ENCODE measurements at regions not wholly inside any gene's neighbourhood (a gene's known extent, or its start where the extent isn't known, plus 50 kb on each side); places are given as distances from the start of the nearest gene placed in this dataset.

DNA sequence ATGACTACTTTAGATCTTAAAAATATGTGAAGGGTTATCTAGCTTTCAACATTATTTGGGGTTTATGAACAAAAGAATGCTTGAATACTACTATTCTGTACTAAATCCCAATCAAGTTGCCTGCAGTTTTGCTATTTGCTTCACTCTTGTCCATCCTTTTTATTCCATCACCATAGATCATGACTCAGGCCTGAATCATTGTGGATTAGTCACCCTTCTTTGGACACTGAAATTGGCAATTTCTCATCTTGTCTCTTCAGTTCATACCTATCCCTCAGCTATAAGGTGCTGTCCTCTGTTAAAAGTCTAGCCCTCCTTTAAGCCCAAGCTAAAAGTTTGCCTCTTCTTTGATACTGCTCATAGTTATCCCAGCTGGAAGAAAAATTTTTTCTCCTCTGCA, 199.1 kb downstream of the CENPW start:
- Mint-ChIP-seq H3K4me1 (no peaks in the 10 kb centered on the region), H3K9me3 (peaks cover 7% of the 10 kb centered on the region), H3K36me3 (no peaks in the 10 kb centered on the region), H3K4me3 (no peak overlapping the region), H3K27ac (no peak overlapping the region)
- no peak for ATAC-seq
- DNase-seq (ENCODE audit: low spot score in 2 of 2): no peak

DNA sequence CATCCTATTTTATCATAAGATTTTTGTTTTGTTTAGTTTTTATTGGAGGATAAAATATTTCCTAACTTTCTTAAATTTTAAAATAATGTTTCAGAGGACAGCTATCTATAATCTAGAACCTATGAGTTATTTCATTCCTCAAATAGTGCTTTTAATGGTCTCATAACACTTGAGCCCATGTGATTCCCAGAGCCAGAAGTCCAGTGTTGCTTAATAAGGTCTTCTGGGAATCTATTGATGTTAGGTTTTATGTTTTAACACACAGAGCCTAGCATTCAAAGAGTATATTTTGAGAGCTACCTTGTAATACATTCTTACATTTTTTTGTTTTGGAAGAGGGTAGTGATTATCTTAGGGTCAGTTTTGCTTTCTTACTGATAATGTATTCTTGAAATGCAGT, 200.2 kb downstream of the CENPW start:
- Mint-ChIP-seq H3K4me3 (no peak overlapping the region), H3K4me1 (no peaks in the 10 kb centered on the region), H3K9me3 (peaks cover 7% of the 10 kb centered on the region), H3K27ac (no peak overlapping the region), H3K36me3 (no peaks in the 10 kb centered on the region)
- DNase-seq (ENCODE audit: low spot score in 2 of 2) (no peak), ATAC-seq (no peak)

DNA sequence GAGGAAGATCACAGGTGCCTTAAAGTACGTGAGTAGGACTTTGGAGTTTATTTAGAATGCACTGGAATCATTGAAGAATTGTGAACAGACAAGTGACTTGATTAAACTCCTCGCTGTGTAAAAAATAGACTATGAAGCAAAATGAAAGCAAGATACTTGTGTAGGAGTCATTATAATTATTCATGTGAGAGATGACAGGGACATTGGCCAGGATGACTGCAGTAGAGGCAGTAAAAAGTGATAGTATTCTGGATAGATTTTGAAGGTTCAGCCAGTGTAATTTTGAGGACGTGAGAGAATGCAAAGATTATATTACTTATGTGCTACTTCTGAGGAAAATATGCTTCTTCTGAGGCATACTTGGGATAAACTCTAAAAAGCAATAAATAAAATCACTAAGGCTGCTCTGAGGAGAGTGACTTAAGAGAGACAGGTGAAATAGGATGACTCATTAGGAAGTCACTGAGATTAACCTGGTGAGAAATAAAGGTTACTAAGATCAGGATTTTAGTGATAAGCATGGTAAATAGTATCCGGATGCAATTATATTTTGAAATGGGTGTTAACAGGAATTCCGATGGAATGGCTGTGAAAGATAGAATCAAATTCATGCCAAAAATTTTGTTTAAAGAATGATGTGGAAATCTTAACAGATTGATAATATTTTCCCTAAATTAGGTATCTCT, 202.0 kb downstream of the CENPW start:
- Mint-ChIP-seq H3K4me3 (no peak overlapping the region), H3K9me3 (peaks cover 7% of the 10 kb centered on the region), H3K36me3 (no peaks in the 10 kb centered on the region), H3K27ac (no peak overlapping the region), H3K4me1 (no peaks in the 10 kb centered on the region)
- ATAC-seq (no peak), DNase-seq (ENCODE audit: low spot score in 2 of 2) (no peak)

DNA sequence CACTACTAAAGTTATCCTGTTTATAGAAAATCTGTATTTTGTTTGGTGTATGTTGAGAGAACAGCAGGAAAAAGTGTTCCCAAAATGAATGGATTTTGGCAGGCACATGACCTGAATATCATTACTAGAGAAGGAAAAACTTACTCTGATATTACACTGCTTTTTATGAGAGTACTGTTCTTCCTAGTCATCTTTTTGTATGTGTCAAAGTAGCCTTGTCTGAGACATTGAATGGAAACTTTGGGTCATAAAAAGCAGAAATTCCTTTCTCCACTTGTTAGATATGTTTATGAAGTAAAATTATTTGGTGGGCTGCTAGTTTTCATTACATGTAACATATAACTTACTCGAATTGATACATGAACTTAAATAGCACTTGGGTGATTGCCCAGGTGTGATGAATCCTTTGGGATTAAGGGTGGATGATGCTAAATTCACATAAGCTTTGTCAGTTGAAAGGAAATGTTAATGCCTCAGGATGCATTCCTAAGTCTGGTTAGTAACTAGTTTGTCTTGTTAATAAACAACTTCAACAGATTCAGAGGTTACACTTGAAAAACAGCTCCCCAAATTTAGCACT, 206.7 kb downstream of the CENPW start:
- no peak overlapping the region for H3K27ac Mint-ChIP-seq
- no peaks in the 10 kb centered on the region for H3K4me1 Mint-ChIP-seq
- H3K9me3 Mint-ChIP-seq: peaks cover 5% of the 10 kb centered on the region
- no peak for DNase-seq (ENCODE audit: low spot score in 2 of 2)
- no peak overlapping the region for H3K4me3 Mint-ChIP-seq
- no peak for ATAC-seq
- H3K36me3 Mint-ChIP-seq: no peaks in the 10 kb centered on the region

DNA sequence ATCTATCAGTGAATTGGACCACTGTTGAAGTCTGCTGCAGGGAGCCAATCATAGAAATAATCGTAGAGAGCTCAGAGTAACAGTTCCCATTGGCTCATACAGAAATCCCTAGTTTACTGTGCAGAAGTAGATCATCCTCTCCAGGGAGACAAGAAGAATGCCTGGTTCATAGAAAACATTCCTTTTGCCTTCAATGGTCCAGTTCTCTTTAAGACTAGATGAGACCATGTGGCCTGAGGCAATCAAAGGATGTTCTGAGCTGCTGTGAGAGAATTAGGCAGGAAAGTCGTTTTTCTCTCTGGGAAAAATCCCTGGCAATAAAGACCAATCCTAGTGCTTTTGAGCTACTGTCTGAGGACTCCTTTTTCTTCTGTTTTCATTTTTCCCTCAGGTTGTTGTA, 208.4 kb downstream of the CENPW start:
- no peaks in the 10 kb centered on the region for H3K4me1 Mint-ChIP-seq
- H3K36me3 Mint-ChIP-seq: no peaks in the 10 kb centered on the region
- no peak overlapping the region for H3K4me3 Mint-ChIP-seq
- ATAC-seq (no peak), DNase-seq (ENCODE audit: low spot score in 2 of 2) (no peak)
- H3K9me3 Mint-ChIP-seq: peaks cover 2% of the 10 kb centered on the region
- no peak overlapping the region for H3K27ac Mint-ChIP-seq

DNA sequence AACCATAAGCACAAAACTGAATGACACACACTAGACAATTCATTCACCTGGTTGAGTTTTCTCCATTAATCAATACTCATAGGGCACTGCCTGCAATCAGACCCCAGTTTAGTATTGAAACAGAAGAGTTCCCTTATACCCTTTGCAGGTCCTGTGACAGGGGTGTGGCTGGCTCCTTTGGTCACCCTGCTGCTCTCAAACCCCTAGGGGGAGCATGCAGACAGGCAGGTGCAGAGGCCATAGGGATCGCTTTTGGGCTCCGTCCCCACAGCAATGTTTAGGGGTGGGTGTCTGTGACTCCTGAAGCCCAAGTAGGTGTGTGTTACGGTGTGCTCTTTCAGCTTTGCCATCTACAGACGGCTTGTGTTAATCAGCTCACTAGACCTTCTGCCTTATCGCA, 210.4 kb downstream of the CENPW start:
- ATAC-seq: peak; percentile 8
- no peak for DNase-seq (ENCODE audit: low spot score in 2 of 2)
- no peak overlapping the region for H3K4me3 Mint-ChIP-seq
- no peak overlapping the region for H3K27ac Mint-ChIP-seq
- no peaks in the 10 kb centered on the region for H3K4me1 Mint-ChIP-seq
- peaks cover 2% of the 10 kb centered on the region for H3K9me3 Mint-ChIP-seq
- H3K36me3 Mint-ChIP-seq: no peaks in the 10 kb centered on the region

DNA sequence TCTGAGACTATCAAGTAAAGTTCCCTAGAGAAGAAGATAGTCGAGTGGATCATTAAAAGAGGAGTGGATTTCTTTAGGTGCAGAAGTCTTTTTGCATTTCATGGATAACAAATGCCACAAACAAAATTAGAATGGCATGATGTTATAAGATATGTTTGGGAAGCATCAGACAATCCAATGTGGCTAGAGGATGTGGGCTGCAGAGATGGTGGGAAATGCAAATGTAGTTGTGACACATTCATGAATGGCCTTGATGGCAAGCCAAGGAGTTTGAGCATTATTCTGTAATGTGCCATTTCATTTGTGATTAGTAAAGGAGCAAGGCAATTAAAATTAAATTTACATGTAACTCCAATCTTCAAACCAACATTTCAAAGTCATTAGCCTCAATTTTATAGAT, 211.9 kb downstream of the CENPW start:
- no peak overlapping the region for H3K4me3 Mint-ChIP-seq
- H3K36me3 Mint-ChIP-seq: no peaks in the 10 kb centered on the region

DNA sequence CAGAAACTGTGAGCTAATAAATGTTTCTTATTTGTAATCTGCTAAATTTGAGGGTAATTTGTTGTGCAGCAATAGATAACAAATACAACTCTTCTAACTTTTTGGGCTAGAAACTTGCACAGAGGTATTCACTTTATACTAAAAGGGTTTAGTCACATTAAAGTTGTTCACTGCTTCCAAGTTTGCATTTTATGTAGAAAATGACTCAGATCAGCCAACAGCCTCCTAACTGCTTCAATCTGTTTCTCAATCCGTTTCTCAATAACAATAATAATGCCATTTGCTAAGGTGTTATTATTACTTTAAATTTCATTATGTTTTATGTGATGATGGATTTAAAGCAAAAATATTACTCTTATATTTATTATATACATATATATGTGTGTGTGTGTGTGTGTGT, 213.9 kb downstream of the CENPW start:
- ATAC-seq: no peak
- H3K4me1 Mint-ChIP-seq: no peaks in the 10 kb centered on the region
- no peak overlapping the region for H3K27ac Mint-ChIP-seq
- DNase-seq (ENCODE audit: low spot score in 2 of 2): no peak
- peaks cover 2% of the 10 kb centered on the region for H3K9me3 Mint-ChIP-seq
- H3K36me3 Mint-ChIP-seq: no peaks in the 10 kb centered on the region
- no peak overlapping the region for H3K4me3 Mint-ChIP-seq

More for the DNA sequence above, 211.9 kb downstream of the CENPW start:
- peaks cover 2% of the 10 kb centered on the region for H3K9me3 Mint-ChIP-seq
- H3K4me1 Mint-ChIP-seq: no peaks in the 10 kb centered on the region
- no peak overlapping the region for H3K27ac Mint-ChIP-seq
- ATAC-seq (no peak), DNase-seq (ENCODE audit: low spot score in 2 of 2) (no peak)

DNA sequence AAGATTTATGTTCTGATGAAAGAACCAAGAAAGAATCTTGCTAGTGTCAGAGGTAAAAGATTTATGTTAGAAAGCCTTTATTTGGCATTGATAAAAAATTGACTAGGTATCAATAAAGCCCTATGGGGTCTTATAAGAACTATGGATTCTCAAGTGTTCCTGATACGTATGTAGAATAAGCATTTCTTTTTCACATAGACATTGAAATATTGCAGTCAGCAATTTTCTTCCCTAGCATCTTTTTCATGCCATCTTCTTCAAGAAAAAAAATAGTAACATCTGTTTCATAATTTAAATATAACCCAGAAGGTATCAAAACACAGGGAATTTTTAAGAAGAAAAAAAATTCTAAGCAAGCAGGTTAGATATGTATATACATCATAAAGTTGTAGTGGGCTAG, 230.6 kb downstream of the CENPW start:
- H3K9me3 Mint-ChIP-seq: peaks cover 6% of the 10 kb centered on the region
- ATAC-seq: no peak
- H3K27ac Mint-ChIP-seq: no peak overlapping the region
- H3K4me1 Mint-ChIP-seq: no peaks in the 10 kb centered on the region
- no peak overlapping the region for H3K4me3 Mint-ChIP-seq
- no peak for DNase-seq (ENCODE audit: low spot score in 2 of 2)
- no peaks in the 10 kb centered on the region for H3K36me3 Mint-ChIP-seq

DNA sequence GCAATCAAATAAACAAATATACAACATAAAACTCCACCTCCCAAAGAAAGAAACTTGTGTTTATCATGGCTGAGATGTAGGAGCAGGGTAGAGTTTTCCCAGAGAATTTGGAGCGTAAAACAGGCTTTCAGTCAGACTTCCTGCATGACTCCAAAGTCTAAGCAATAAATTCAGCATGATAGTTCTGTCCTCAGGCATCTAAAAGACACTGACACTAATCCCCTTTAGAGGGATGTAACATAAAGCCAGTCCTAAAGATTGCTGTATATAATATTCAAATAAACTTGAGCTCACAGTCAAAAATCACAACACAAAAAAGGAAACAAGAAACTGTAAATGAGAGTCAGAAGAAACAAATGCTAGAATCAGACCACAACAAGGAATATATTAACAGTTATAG, 234.4 kb downstream of the CENPW start:
- Mint-ChIP-seq H3K4me3 (no peak overlapping the region), H3K36me3 (no peaks in the 10 kb centered on the region), H3K9me3 (peaks cover 4% of the 10 kb centered on the region), H3K4me1 (no peaks in the 10 kb centered on the region), H3K27ac (no peak overlapping the region)
- no peak for ATAC-seq
- no peak for DNase-seq (ENCODE audit: low spot score in 2 of 2)

DNA sequence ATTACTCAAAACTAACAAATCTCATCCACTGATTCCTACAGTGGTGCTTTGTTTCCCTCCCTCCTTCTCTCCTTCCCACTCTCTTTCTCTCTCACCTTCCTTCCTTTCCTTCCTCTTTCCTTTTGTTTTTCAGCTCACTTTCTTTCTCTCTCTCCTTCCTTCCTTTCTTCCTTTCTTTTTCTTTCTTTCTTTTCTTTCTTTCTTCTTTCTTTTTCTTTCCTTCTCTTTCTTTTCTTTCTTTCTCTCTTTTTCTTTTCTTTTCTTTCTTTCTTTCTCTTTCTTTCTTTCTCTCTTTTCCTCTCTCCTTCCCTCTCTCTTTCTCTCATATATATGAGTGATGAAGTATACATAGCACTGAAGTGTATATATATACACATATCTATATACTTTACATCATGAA, 241.4 kb downstream of the CENPW start:
- H3K36me3 Mint-ChIP-seq: no peaks in the 10 kb centered on the region
- H3K9me3 Mint-ChIP-seq: peaks cover 14% of the 10 kb centered on the region
- no peaks in the 10 kb centered on the region for H3K4me1 Mint-ChIP-seq
- H3K4me3 Mint-ChIP-seq: no peak overlapping the region
- DNase-seq (ENCODE audit: low spot score in 2 of 2) (no peak), ATAC-seq (no peak)
- no peak overlapping the region for H3K27ac Mint-ChIP-seq

DNA sequence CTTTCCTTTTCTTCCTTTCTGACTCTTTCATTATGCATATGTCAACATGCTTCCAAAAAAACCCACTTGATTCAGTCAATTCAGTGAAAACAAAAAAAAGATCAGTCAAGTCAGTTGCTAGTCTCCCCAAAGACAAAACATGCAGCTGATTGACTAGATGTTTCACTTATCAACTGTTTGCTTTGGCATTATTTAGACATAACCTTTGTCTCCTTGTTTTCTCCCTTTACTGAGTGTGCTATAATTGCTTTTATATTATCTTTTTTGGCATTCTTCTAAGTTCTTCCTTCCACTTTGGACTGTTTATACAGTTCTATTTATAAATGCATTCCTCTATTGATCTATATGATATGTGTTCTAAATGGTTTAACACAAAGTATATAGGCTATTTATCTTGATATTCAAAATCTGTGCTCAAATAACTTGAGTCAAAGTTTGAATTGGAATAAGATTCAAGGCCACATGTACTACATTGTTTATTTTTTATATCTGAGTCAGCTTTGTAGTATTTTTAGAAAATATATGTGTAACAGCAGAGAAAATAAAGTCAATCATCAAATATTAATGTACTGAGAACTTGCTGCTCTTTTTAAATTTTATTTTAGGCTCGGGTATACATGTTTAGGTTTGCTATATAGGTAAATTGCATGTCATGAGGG, 260.5 kb downstream of the CENPW start:
- Mint-ChIP-seq H3K27ac (no peak overlapping the region), H3K4me1 (no peaks in the 10 kb centered on the region), H3K9me3 (peaks cover 24% of the 10 kb centered on the region), H3K36me3 (no peaks in the 10 kb centered on the region), H3K4me3 (no peak overlapping the region)
- DNase-seq (ENCODE audit: low spot score in 2 of 2) (no peak), ATAC-seq (no peak)

DNA sequence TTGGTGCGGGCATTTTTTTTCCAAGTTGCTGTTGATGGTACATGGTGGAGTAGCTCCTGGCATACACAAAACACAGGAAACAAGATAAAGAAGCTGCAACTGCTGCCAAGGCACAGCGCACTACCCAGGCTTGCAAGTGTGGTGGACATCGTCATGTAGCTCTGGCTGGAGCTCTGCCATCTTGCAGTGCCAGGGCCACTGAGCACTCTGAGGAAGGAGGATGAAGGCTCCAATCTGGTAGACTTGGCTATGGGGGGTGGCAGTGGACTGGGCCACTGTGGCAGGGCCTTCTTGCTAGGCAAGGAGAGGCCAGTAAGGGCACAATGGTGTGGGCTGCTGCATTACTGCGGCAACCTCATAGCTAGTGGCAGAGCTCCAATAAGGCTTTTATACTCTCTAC, 263.5 kb downstream of the CENPW start:
- no peak for DNase-seq (ENCODE audit: low spot score in 2 of 2)
- H3K27ac Mint-ChIP-seq: no peak overlapping the region
- no peak overlapping the region for H3K4me3 Mint-ChIP-seq
- ATAC-seq: peak; percentile 8
- H3K4me1 Mint-ChIP-seq: no peaks in the 10 kb centered on the region
- H3K9me3 Mint-ChIP-seq: peaks cover 18% of the 10 kb centered on the region
- no peaks in the 10 kb centered on the region for H3K36me3 Mint-ChIP-seq

DNA sequence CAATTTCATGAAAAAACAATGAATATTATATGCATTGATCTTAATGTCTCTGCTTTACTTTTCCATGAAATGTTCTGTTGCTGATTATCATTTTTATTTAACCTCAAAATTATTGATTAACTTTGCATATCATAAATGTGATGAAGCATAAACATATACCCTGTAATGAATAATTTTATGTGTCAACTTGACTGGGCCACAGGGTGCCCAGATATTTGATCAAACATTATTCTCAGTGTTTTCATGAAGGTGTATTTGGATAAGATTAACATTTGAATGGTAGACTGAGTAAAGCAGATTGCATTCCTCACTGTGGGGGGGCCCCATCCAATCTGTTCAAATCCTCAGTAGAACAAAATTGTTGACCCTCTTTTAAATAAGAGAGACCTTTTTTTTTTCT, 265.2 kb downstream of the CENPW start:
- ATAC-seq: no peak
- no peak overlapping the region for H3K27ac Mint-ChIP-seq
- H3K4me3 Mint-ChIP-seq: no peak overlapping the region
- no peaks in the 10 kb centered on the region for H3K4me1 Mint-ChIP-seq
- no peak for DNase-seq (ENCODE audit: low spot score in 2 of 2)
- H3K36me3 Mint-ChIP-seq: no peaks in the 10 kb centered on the region
- peaks cover 18% of the 10 kb centered on the region for H3K9me3 Mint-ChIP-seq

DNA sequence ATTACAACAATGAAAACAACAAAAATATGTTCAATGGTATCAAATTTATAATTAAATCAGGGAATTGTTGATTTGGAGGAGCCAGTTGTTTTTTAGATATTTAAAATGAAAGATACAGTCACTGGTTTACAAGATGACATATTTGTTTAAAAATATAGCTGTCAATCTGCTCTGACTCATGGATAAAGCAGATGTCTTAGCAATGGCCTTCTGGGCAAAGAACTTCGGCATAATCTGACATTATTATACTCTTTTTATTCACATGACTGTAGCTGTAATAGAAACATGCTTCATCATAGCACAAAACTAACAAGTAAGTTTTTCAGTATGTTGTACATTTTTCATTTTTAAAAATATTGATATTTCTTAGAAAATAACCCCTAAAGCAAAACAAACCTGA, 267.4 kb downstream of the CENPW start:
- no peak overlapping the region for H3K4me3 Mint-ChIP-seq
- no peaks in the 10 kb centered on the region for H3K36me3 Mint-ChIP-seq
- H3K4me1 Mint-ChIP-seq: no peaks in the 10 kb centered on the region
- peaks cover 14% of the 10 kb centered on the region for H3K9me3 Mint-ChIP-seq
- H3K27ac Mint-ChIP-seq: no peak overlapping the region
- ATAC-seq (no peak), DNase-seq (ENCODE audit: low spot score in 2 of 2) (no peak)

DNA sequence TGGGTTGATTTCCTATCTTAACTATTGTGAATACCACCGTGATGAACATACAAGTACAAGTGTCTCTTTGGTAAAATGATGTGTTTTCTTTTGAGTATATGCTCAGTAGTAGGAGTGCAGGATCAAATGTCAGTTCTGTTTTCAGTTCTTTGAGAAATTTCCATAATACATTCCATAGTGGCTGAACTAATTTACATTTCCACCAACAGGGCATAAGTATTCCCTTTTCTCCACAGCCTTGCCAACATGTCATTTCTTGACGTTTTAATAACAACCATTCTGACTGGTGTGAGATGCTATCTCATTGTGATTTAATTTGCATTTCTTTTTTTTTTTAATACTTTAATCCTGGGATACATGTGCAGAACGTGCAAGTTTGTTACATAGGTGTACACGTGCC, 268.8 kb downstream of the CENPW start:
- Mint-ChIP-seq H3K36me3 (no peaks in the 10 kb centered on the region), H3K9me3 (peaks cover 19% of the 10 kb centered on the region), H3K4me3 (no peak overlapping the region), H3K27ac (no peak overlapping the region), H3K4me1 (no peaks in the 10 kb centered on the region)
- no peak for DNase-seq (ENCODE audit: low spot score in 2 of 2)
- no peak for ATAC-seq
